T-helper 2 cell treated with Interferon-gamma antibody and Interleukin-4, amounts not matched to agents 100 ng/mL and 5 ng/mL, for 36 hours (primary cell): ENCODE measurements at regions not wholly inside any gene's neighbourhood (a gene's known extent, or its start where the extent isn't known, plus 50 kb on each side); places are given as distances from the start of the nearest gene placed in this dataset.

Experiments
- intact Hi-C: fragments of 100-400 bp; cut with micrococcal nuclease; formaldehyde crosslinking; loops from one replicate; pipeline ENCODE4 v1.15.1; 2023

DNA sequence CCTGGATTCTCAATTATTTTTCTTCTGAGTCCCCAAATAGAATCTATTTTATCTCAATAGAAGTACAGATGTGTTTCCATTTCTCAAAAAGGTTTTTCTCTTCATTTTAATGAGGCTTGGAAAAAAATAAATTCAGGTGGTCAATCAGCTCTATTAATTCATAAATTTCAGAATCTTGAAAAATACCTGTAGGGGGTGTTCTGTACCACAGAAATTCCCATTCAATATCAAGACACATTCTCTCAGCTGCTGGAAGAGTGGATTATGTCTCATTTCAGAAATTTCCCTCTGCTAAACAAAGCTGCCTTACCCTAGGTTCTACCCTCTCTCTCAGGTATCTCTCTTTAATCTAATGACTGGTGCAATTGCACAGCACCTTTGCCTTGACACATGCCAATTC lies 1121.2 kb downstream of the SI start:
- intact Hi-C loops = no loop called here

DNA sequence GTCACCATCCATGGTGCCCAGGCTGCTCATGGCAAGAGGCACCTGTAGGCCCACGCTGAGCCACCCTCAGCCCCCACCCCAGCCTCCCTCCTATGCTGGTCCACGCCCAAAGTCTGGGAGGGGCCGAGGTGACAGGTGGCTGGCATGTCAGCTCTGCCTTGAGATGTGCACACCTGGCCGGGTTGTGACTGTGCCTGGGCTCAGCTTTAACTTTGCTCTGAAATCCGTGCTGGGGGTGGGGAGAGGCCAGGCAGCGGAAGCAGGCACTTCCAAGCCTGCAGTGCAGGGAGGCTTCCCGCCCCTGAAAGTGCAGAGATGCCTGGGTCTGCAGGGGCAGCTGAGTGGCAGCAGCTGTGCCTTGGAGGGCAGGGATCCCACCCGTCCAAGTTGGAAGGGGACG lies 1124.8 kb downstream of the SI start:
- intact Hi-C loops = no loop called here

GRCh38 chr3:163952499-163952898 lies 1125.8 kb downstream of the SI start:
- intact Hi-C loops = no loop called here

DNA sequence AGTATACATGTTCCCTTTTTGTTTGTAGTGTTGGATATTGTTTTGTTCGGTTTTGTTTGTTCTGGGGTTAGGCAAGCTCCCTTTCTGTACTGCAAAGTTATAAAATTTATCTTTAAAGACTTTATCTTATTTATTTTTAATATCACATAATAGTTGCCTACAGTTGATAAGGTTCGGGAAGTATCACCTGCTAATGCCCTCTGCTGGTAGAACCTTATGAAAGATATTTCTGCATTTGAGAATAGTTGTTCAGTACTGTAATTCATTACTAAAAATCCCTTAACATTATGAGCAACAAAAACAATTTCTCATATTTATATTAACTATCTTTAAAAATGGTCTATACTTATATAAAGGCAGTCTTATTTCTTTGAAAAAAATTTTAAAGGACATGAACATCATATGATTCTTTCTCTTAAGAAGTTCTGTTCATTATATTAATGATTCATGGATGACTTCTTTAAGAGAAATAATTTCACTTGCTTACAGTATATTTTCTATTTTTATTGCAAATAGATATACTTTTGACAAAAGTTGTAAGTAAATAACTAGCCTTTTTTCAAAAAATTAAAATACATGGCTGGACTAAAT lies 1126.8 kb downstream of the SI start:
- intact Hi-C loops = no loop called here

DNA sequence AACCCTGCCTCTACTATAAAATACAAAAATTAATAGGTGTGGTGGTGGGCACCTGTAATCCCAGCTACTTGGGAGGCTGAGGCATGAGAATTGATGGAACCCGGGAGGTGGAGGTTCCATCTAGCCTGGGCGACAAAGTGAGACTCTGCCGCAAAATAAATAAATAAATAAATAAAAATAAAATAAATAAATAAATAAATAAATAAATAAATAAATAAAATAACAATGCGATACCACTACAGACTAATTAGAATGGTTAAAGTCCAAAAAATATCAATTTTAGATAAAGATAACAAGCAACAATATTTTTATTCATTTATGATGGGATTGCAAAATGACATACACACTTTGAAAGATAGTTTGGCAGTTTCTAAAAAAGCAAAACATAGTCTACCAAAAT lies 1131.5 kb downstream of the SI start:
- intact Hi-C loops = no loop called here

DNA sequence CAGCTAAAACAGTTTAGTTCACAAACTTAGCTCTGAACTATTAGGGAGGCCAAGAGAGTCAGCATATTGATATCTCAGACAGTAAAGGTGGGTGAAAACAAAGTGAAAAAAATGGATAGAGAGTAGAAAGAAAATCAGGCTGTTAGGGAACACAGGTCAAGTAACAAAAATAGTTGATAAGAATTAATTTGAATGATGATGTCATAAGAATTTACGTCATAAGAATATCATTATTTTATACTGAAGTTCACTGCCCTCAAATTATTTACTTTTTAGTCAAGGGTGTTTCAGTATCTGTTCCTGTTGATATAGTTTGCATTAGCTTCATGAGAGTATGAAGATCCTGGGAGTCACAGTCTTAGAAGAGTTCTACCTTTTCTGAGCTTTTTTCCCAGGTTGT lies 1134.6 kb downstream of the SI start:
- intact Hi-C loops = no loop called here

GRCh38 chr3:163939926-163940325 lies 1138.4 kb downstream of the SI start:
- intact Hi-C loops = no loop called here

DNA sequence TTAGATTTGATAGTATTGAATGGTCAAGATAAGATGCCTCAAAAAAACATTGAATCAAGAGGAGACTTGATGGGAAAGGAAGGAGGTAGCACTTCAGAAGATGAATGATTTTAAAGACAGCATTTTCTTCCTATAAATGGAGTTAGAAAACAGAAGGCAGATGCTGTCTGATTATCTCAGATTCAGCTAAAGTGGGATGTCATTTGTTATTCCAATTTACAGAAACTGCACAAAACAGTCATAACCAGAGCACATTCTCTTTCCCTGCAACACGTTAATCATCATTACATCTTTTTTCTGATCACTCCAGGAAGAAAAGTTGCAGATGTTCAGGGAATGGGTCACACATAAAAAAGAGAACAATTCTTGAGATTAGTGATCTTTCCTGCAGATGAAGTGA lies 1141.8 kb downstream of the SI start:
- intact Hi-C loops = no loop called here

- intact Hi-C loops = no loop called here
Observed at GRCh38 chr3:163935411-163935810, 1142.9 kb downstream of the SI start.

GRCh38 chr3:163929069-163929652 lies 1149.1 kb downstream of the SI start:
- intact Hi-C loops = no loop called here

- intact Hi-C loops = no loop called here
Observed at GRCh38 chr3:163927521-163927920, 1150.8 kb downstream of the SI start.

- intact Hi-C loops = no loop called here
Observed at GRCh38 chr3:163924600-163924999, 1153.7 kb downstream of the SI start.

GRCh38 chr3:163919154-163919553 lies 1159.1 kb downstream of the SI start:
- intact Hi-C loops = no loop called here

GRCh38 chr3:163916596-163917560 lies 1161.4 kb downstream of the SI start:
- intact Hi-C loops = no loop called here

DNA sequence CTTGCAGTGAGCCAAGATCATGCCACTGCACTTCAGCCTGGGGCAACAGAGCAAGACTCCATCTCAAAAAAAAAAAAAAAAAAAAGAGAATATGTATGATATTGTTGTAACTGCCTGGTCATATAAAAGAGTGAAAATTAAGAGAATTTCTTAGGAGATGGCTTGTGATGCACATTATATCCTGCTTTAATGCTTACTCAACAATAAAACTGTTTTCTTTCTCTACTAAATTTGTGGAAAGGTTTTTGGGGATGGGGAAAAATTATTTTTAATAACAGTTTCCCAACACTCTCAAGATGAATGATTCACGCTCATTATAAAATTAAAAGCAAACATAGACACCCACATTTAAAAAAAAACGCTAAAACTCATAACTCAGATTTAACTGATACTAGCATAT lies 1163.0 kb downstream of the SI start:
- intact Hi-C loops = no loop called here

DNA sequence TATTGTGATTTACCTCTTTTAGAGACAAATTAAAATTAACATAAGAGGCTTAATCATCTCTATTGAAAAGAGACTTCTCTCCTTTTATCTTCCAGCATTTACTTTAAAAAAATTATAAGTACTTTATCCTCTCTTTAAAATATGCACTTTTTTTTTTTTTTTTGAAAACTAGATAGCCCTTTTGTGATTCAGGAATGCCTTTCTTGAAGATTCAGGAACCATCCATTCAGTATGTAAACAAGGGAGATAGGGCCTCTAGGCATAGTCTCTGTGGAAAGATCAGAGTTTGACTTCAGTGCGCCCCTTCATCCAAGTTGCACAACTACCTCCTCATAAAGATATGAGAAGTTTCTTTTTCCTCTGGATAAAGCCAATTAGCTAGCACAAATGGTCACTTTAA lies 1163.7 kb downstream of the SI start:
- intact Hi-C loops = no loop called here

GRCh38 chr3:163891771-163892170 lies 1186.5 kb downstream of the SI start:
- intact Hi-C loops = no loop called here

- intact Hi-C loops = no loop called here
Observed at GRCh38 chr3:163890661-163891060, 1187.6 kb downstream of the SI start.

GRCh38 chr3:163879172-163879571 lies 1199.1 kb downstream of the SI start:
- intact Hi-C loops = no loop called here

GRCh38 chr3:163878396-163878795 lies 1199.9 kb downstream of the SI start:
- intact Hi-C loops = no loop called here

GRCh38 chr3:163877805-163878204 lies 1200.5 kb downstream of the SI start:
- intact Hi-C loops = no loop called here

GRCh38 chr3:163863146-163863545 lies 1215.2 kb downstream of the SI start:
- intact Hi-C loops = no loop called here

GRCh38 chr3:163852233-163852632 lies 1226.1 kb downstream of the SI start:
- intact Hi-C loops = no loop called here
